Ovary (tissue), 3 donors: ENCODE measurements at regions not wholly inside any gene's neighbourhood (a gene's known extent, or its start where the extent isn't known, plus 50 kb on each side); places are given as distances from the start of the nearest gene placed in this dataset.
"Not testable (repeated sequence)": the region's sequence is repeated elsewhere in the genome, so short reads cannot be mapped to it uniquely, and the experiment has no call there.

Experiments used
- CTCF ChIP-seq, 3 donors: fragments of 450-650 bp in 2 of 3; fragments of 200-600 bp in 1 of 3; IDR thresholded peaks; one replicate each; pipeline versions ENCODE4 v1.5.1 to v1.8.0; 2016 to 2022; ENCODE audit warnings: antibody characterized with exemption in 3 of 3, mild to moderate bottlenecking in 1 of 3
- EP300 ChIP-seq: sonication (generic); formaldehyde crosslinking; IDR thresholded peaks from one replicate; pipeline ENCODE4 v1.6.1; 2017; ENCODE audit warnings: antibody characterized with exemption
- donor health status: DM: no; HTN: no; CAD: no.

- TF ChIP-seq CTCF (IDR thresholded peaks at IDR 0.05); EP300: not testable (repeated sequence)
Observed at GRCh38 chr14:96720702-96721101, 76.5 kb upstream of the VRK1 start.
